HepG2 (cell line): ENCODE measurements at regions not wholly inside any gene's neighbourhood (a gene's known extent, or its start where the extent isn't known, plus 50 kb on each side); places are given as distances from the start of the nearest gene placed in this dataset.

Experiments used
- ADNP ChIP-seq: sonication (generic); formaldehyde crosslinking; IDR thresholded peaks from 2 replicates; pipeline ENCODE4 v1.4.0; 2020; ENCODE audit warnings: missing genetic modification reagents
- ARNT ChIP-seq: fragments of 450-650 bp; IDR thresholded peaks from 2 replicates; pipeline ENCODE4 v1.6.1; 2017
- ELF1 ChIP-seq: sonication (generic); formaldehyde crosslinking; IDR thresholded peaks from 2 replicates; pipeline ENCODE4 v1.4.0; 2020; ENCODE audit warnings: missing genetic modification reagents
- HDAC6 ChIP-seq: fragments of 200-600 bp; sonication (generic); IDR thresholded peaks from 2 replicates; pipeline ENCODE4 v1.7.0; 2017; ENCODE audit warnings: mild to moderate bottlenecking, antibody characterized with exemption, low read length, low read depth
- JUND ChIP-seq: sonication (generic); formaldehyde crosslinking; IDR thresholded peaks from 2 replicates; pipeline ENCODE4 v1.8.0; 2022; ENCODE audit warnings: mild to moderate bottlenecking, missing genetic modification reagents
- POLR2AphosphoS5 ChIP-seq: IDR thresholded peaks from 2 replicates; pipeline ENCODE4 v1.6.1; 2012; ENCODE audit warnings: low read depth, low read length
- ZNF331 ChIP-seq: sonication (generic); formaldehyde crosslinking; IDR thresholded peaks from 2 replicates; pipeline ENCODE4 v1.4.0; 2020; ENCODE audit warnings: missing genetic modification reagents
- ZNF563 ChIP-seq: sonication (generic); formaldehyde crosslinking; IDR thresholded peaks from 2 replicates; pipeline ENCODE4 v1.8.0; 2022; ENCODE audit warnings: mild to moderate bottlenecking, moderate library complexity, missing genetic modification reagents
- TF ChIP-seq, protein P1 (sequence below), 2 experiments: IDR thresholded peaks; 2 replicates each; pipeline ENCODE4 v1.6.1; 2011 to 2012; ENCODE audit warnings: low read length in 2 of 2, borderline replicate concordance in 1 of 2, low read depth in 1 of 2, mild to moderate bottlenecking in 1 of 2, moderate library complexity in 1 of 2
- TF ChIP-seq, protein P2 (sequence below): sonication (generic); formaldehyde crosslinking; IDR thresholded peaks from 2 replicates; pipeline ENCODE4 v1.5.0; 2020; ENCODE audit warnings: mild to moderate bottlenecking, missing genetic modification reagents
- TF ChIP-seq, protein P3 (sequence below): sonication (generic); formaldehyde crosslinking; IDR thresholded peaks from 2 replicates; pipeline ENCODE4 v1.5.0; 2020; ENCODE audit warnings: mild to moderate bottlenecking, missing genetic modification reagents, moderate library complexity
- TF ChIP-seq, protein P4 (sequence below): sonication (generic); formaldehyde crosslinking; IDR thresholded peaks from 2 replicates; pipeline ENCODE4 v1.4.0; 2020; ENCODE audit warnings: mild to moderate bottlenecking, missing genetic modification reagents

DNA sequence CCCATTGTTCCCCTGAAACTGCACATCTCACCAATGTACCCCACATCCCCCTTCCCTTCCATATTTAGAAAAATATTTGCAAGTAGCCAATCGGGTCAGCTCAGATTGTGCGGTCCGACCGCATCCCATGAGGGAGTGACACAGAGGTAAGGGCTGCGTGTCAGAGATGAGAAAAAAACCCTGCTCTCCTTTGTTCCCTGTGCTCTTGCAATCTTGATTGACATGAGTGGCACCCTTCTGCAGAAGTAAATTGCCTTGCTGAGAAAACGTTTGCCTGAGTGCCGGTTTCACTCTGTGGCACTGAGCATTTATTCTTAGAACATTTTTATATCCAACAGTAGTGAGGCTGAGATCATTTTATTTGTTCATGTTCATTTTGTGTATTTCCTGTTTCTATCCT is 81.6 kb upstream of the CCDC90B start:
- TF ChIP-seq, protein P1, sequence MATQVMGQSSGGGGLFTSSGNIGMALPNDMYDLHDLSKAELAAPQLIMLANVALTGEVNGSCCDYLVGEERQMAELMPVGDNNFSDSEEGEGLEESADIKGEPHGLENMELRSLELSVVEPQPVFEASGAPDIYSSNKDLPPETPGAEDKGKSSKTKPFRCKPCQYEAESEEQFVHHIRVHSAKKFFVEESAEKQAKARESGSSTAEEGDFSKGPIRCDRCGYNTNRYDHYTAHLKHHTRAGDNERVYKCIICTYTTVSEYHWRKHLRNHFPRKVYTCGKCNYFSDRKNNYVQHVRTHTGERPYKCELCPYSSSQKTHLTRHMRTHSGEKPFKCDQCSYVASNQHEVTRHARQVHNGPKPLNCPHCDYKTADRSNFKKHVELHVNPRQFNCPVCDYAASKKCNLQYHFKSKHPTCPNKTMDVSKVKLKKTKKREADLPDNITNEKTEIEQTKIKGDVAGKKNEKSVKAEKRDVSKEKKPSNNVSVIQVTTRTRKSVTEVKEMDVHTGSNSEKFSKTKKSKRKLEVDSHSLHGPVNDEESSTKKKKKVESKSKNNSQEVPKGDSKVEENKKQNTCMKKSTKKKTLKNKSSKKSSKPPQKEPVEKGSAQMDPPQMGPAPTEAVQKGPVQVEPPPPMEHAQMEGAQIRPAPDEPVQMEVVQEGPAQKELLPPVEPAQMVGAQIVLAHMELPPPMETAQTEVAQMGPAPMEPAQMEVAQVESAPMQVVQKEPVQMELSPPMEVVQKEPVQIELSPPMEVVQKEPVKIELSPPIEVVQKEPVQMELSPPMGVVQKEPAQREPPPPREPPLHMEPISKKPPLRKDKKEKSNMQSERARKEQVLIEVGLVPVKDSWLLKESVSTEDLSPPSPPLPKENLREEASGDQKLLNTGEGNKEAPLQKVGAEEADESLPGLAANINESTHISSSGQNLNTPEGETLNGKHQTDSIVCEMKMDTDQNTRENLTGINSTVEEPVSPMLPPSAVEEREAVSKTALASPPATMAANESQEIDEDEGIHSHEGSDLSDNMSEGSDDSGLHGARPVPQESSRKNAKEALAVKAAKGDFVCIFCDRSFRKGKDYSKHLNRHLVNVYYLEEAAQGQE (IDR thresholded peaks at IDR 0.05; ENCODE audit: borderline replicate concordance in 1 of 2, low read depth in 1 of 2, low read length in 2 of 2): no peak
- TF ChIP-seq HDAC6 (no peak), ADNP (no peak), JUND (CRISPR knock-in tag) (no peak), ZNF563 (no peak), ARNT (no peak), ELF1 (CRISPR knock-in tag) (no peak), POLR2AphosphoS5 (no peak), ZNF331 (CRISPR knock-in tag) (no peak)
- TF ChIP-seq, protein P2, sequence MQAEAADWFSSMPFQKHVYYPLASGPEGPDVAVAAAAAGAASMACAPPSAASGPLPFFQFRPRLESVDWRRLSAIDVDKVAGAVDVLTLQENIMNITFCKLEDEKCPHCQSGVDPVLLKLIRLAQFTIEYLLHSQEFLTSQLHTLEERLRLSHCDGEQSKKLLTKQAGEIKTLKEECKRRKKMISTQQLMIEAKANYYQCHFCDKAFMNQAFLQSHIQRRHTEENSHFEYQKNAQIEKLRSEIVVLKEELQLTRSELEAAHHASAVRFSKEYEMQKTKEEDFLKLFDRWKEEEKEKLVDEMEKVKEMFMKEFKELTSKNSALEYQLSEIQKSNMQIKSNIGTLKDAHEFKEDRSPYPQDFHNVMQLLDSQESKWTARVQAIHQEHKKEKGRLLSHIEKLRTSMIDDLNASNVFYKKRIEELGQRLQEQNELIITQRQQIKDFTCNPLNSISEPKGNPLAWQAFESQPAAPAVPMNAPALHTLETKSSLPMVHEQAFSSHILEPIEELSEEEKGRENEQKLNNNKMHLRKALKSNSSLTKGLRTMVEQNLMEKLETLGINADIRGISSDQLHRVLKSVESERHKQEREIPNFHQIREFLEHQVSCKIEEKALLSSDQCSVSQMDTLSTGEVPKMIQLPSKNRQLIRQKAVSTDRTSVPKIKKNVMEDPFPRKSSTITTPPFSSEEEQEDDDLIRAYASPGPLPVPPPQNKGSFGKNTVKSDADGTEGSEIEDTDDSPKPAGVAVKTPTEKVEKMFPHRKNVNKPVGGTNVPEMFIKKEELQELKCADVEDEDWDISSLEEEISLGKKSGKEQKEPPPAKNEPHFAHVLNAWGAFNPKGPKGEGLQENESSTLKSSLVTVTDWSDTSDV: no peak
- TF ChIP-seq, protein P3, sequence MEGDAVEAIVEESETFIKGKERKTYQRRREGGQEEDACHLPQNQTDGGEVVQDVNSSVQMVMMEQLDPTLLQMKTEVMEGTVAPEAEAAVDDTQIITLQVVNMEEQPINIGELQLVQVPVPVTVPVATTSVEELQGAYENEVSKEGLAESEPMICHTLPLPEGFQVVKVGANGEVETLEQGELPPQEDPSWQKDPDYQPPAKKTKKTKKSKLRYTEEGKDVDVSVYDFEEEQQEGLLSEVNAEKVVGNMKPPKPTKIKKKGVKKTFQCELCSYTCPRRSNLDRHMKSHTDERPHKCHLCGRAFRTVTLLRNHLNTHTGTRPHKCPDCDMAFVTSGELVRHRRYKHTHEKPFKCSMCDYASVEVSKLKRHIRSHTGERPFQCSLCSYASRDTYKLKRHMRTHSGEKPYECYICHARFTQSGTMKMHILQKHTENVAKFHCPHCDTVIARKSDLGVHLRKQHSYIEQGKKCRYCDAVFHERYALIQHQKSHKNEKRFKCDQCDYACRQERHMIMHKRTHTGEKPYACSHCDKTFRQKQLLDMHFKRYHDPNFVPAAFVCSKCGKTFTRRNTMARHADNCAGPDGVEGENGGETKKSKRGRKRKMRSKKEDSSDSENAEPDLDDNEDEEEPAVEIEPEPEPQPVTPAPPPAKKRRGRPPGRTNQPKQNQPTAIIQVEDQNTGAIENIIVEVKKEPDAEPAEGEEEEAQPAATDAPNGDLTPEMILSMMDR (CRISPR knock-in tag): no peak
- TF ChIP-seq, protein P4, sequence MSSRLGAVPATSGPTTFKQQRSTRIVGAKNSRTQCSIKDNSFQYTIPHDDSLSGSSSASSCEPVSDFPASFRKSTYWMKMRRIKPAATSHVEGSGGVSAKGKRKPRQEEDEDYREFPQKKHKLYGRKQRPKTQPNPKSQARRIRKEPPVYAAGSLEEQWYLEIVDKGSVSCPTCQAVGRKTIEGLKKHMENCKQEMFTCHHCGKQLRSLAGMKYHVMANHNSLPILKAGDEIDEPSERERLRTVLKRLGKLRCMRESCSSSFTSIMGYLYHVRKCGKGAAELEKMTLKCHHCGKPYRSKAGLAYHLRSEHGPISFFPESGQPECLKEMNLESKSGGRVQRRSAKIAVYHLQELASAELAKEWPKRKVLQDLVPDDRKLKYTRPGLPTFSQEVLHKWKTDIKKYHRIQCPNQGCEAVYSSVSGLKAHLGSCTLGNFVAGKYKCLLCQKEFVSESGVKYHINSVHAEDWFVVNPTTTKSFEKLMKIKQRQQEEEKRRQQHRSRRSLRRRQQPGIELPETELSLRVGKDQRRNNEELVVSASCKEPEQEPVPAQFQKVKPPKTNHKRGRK: no peak
